ENCODE measurements at regions not wholly inside any gene's neighbourhood (a gene's known extent, or its start where the extent isn't known, plus 50 kb on each side); places are given as distances from the start of the nearest gene placed in this dataset.

- ChIA-PET POLR2A (no interaction called here), CTCF (interaction anchor here (0.6 to 1.1 kb wide), 4 partner anchors 9 to 725 kb away, joined by 3 to 4 read pairs (median 4); no protein-coding TSS in a partner anchor)
- no peak for TF ChIP-seq ARNT (IDR thresholded peaks at IDR 0.05)
- TF ChIP-seq FOXK2 (IDR thresholded peaks at IDR 0.05) = no peak
- TF ChIP-seq PKNOX1 (IDR thresholded peaks at IDR 0.05) = no peak
- TF ChIP-seq TARDBP (IDR thresholded peaks at IDR 0.05) = no peak
- no peak for TF ChIP-seq ZNF384 (IDR thresholded peaks at IDR 0.05)
- no peak for TF ChIP-seq CTBP1 (IDR thresholded peaks at IDR 0.05; ENCODE audit: borderline replicate concordance)
- no peak for TF ChIP-seq BHLHE40 (IDR thresholded peaks at IDR 0.05; ENCODE audit: borderline replicate concordance)
- TF ChIP-seq SP1 (IDR thresholded peaks at IDR 0.05) = no peak
- TF ChIP-seq LEF1 (IDR thresholded peaks at IDR 0.05; ENCODE audit: borderline replicate concordance) = no peak
- TF ChIP-seq FOXA1 (IDR thresholded peaks at IDR 0.05) = no peak
- TF ChIP-seq FOXM1 (IDR thresholded peaks at IDR 0.05; ENCODE audit: borderline replicate concordance) = no peak
- no peak for TF ChIP-seq ELF4 (IDR thresholded peaks at IDR 0.05)
- no peak for TF ChIP-seq L3MBTL2 (conservative IDR thresholded peaks at IDR 0.05)
- TF ChIP-seq SUZ12 (IDR thresholded peaks at IDR 0.05) = no peak
- TF ChIP-seq NFRKB (IDR thresholded peaks at IDR 0.05) = no peak
- DNase-seq (ENCODE audit: extremely low spot score) = no peak
These were observed 64.7 kb upstream of the MTHFD1L start for GRCh38 chr6:150800674-150801314.

GRCh38 chr6:150806790-150807189 is 58.7 kb upstream of the MTHFD1L start:
- POLR2A ChIA-PET = no interaction called here
- TF ChIP-seq ARNT (IDR thresholded peaks at IDR 0.05) = no peak
- no peak for TF ChIP-seq NFRKB (IDR thresholded peaks at IDR 0.05)
- no peak for TF ChIP-seq L3MBTL2 (conservative IDR thresholded peaks at IDR 0.05)
- no peak for TF ChIP-seq FOXM1 (IDR thresholded peaks at IDR 0.05; ENCODE audit: borderline replicate concordance)
- no peak for TF ChIP-seq BHLHE40 (IDR thresholded peaks at IDR 0.05; ENCODE audit: borderline replicate concordance)
- TF ChIP-seq LEF1 (IDR thresholded peaks at IDR 0.05; ENCODE audit: borderline replicate concordance) = no peak
- TF ChIP-seq ZNF384 (IDR thresholded peaks at IDR 0.05) = no peak
- TF ChIP-seq PKNOX1 (IDR thresholded peaks at IDR 0.05) = no peak
- TF ChIP-seq TARDBP (IDR thresholded peaks at IDR 0.05) = no peak
- no peak for TF ChIP-seq FOXK2 (IDR thresholded peaks at IDR 0.05)
- TF ChIP-seq SP1 (IDR thresholded peaks at IDR 0.05) = no peak
- no peak for TF ChIP-seq FOXA1 (IDR thresholded peaks at IDR 0.05)
- no peak for TF ChIP-seq ELF4 (IDR thresholded peaks at IDR 0.05)
- TF ChIP-seq HDGF (IDR thresholded peaks at IDR 0.05; ENCODE audit: borderline replicate concordance) = no peak
- TF ChIP-seq SUZ12 (IDR thresholded peaks at IDR 0.05) = no peak
- TF ChIP-seq CTBP1 (IDR thresholded peaks at IDR 0.05; ENCODE audit: borderline replicate concordance) = no peak
- DNase-seq (ENCODE audit: extremely low spot score) = no peak
- CTCF ChIA-PET = interaction anchor here (0.6 kb wide), 1 partner anchor 9 kb away, joined by 3 read pairs; no protein-coding TSS in a partner anchor

- CTCF ChIA-PET = interaction anchor here (0.6 to 1.2 kb wide), 4 partner anchors 127 to 580 kb away, joined by 3 to 12 read pairs (median 4); no protein-coding TSS in a partner anchor
- DNase-seq (ENCODE audit: extremely low spot score) = no peak
- TF ChIP-seq ELF4 (IDR thresholded peaks at IDR 0.05) = no peak
- no peak for TF ChIP-seq FOXM1 (IDR thresholded peaks at IDR 0.05; ENCODE audit: borderline replicate concordance)
- no peak for TF ChIP-seq ZNF384 (IDR thresholded peaks at IDR 0.05)
- TF ChIP-seq CTBP1 (IDR thresholded peaks at IDR 0.05; ENCODE audit: borderline replicate concordance) = no peak
- TF ChIP-seq FOXK2 (IDR thresholded peaks at IDR 0.05) = no peak
- no peak for TF ChIP-seq SUZ12 (IDR thresholded peaks at IDR 0.05)
- TF ChIP-seq LEF1 (IDR thresholded peaks at IDR 0.05; ENCODE audit: borderline replicate concordance) = no peak
- TF ChIP-seq PKNOX1 (IDR thresholded peaks at IDR 0.05) = no peak
- no peak for TF ChIP-seq HDGF (IDR thresholded peaks at IDR 0.05; ENCODE audit: borderline replicate concordance)
- no peak for TF ChIP-seq L3MBTL2 (conservative IDR thresholded peaks at IDR 0.05)
- TF ChIP-seq SP1 (IDR thresholded peaks at IDR 0.05) = no peak
- TF ChIP-seq TARDBP (IDR thresholded peaks at IDR 0.05) = no peak
- no peak for TF ChIP-seq BHLHE40 (IDR thresholded peaks at IDR 0.05; ENCODE audit: borderline replicate concordance)
- TF ChIP-seq ARNT (IDR thresholded peaks at IDR 0.05) = no peak
- TF ChIP-seq FOXA1 (IDR thresholded peaks at IDR 0.05) = no peak
- no peak for TF ChIP-seq NFRKB (IDR thresholded peaks at IDR 0.05)
- POLR2A ChIA-PET = no interaction called here
These were observed 52.0 kb upstream of the MTHFD1L start for GRCh38 chr6:150813319-150813992.

- CTCF ChIA-PET = interaction anchor here (0.8 to 1.2 kb wide), 3 partner anchors 128 to 418 kb away, joined by 3 to 12 read pairs (median 3); no protein-coding TSS in a partner anchor
- TF ChIP-seq FOXK2 (IDR thresholded peaks at IDR 0.05) (no peak), LEF1 (IDR thresholded peaks at IDR 0.05; ENCODE audit: borderline replicate concordance) (no peak), FOXM1 (IDR thresholded peaks at IDR 0.05; ENCODE audit: borderline replicate concordance) (no peak), HDGF (IDR thresholded peaks at IDR 0.05; ENCODE audit: borderline replicate concordance) (no peak), ZNF384 (IDR thresholded peaks at IDR 0.05) (no peak), SP1 (IDR thresholded peaks at IDR 0.05) (no peak), CTBP1 (IDR thresholded peaks at IDR 0.05; ENCODE audit: borderline replicate concordance) (no peak), FOXA1 (IDR thresholded peaks at IDR 0.05) (no peak), L3MBTL2 (conservative IDR thresholded peaks at IDR 0.05) (no peak), BHLHE40 (IDR thresholded peaks at IDR 0.05; ENCODE audit: borderline replicate concordance) (no peak), PKNOX1 (IDR thresholded peaks at IDR 0.05) (no peak), TARDBP (IDR thresholded peaks at IDR 0.05) (no peak), SUZ12 (IDR thresholded peaks at IDR 0.05) (no peak), ELF4 (IDR thresholded peaks at IDR 0.05) (no peak), NFRKB (IDR thresholded peaks at IDR 0.05) (no peak)
- POLR2A ChIA-PET = no interaction called here
- DNase-seq (ENCODE audit: extremely low spot score) = no peak
These were observed 51.5 kb upstream of the MTHFD1L start for GRCh38 chr6:150813993-150814359.
